Cardiac septum (tissue), 1 donor: ENCODE measurements at regions not wholly inside any gene's neighbourhood (a gene's known extent, or its start where the extent isn't known, plus 50 kb on each side); places are given as distances from the start of the nearest gene placed in this dataset.
"Not testable (repeated sequence)": the region's sequence is repeated elsewhere in the genome, so short reads cannot be mapped to it uniquely, and the experiment has no call there.

Source experiments
- DNase-seq: peaks from one replicate; pipeline ENCODE4 v3.0.0-alpha.2; 2020; ENCODE audit warnings: low spot score
- intact Hi-C: fragments of 100-400 bp; cut with DNase I; formaldehyde crosslinking; loops from one replicate; pipeline ENCODE4 v1.14.0; 2022
- donor health status: DM: no; HTN: no; CAD: no.

GRCh38 chr12:60216226-60216625 is 620.4 kb downstream of the SLC16A7 start:
- intact Hi-C loops = no loop called here
- no peak for DNase-seq

- intact Hi-C loops = no loop called here
- DNase-seq = no peak
Observed at GRCh38 chr12:60223242-60223641, 627.4 kb downstream of the SLC16A7 start.

- intact Hi-C loops = no loop called here
- DNase-seq = no peak
Observed at GRCh38 chr12:60225216-60226000, 629.6 kb downstream of the SLC16A7 start.

GRCh38 chr12:60227916-60228315 is 632.1 kb downstream of the SLC16A7 start:
- no peak for DNase-seq
- intact Hi-C loops = no loop called here

GRCh38 chr12:60230056-60230455 is 634.2 kb downstream of the SLC16A7 start:
- intact Hi-C loops = no loop called here
- DNase-seq = no peak

- no peak for DNase-seq
- intact Hi-C loops = no loop called here
Observed at GRCh38 chr12:60231303-60231702, 635.5 kb downstream of the SLC16A7 start.

GRCh38 chr12:60231976-60232907 is 636.4 kb downstream of the SLC16A7 start:
- intact Hi-C loops = no loop called here
- DNase-seq = no peak

GRCh38 chr12:60234611-60235195 is 638.9 kb downstream of the SLC16A7 start:
- DNase-seq, intact Hi-C loops: not testable (repeated sequence)

- DNase-seq = no peak
- intact Hi-C loops = no loop called here
Observed at GRCh38 chr12:60235261-60235660, 639.4 kb downstream of the SLC16A7 start.

GRCh38 chr12:60236416-60236815 is 640.6 kb downstream of the SLC16A7 start:
- DNase-seq, intact Hi-C loops: not testable (repeated sequence)

GRCh38 chr12:60240891-60241290 is 645.1 kb downstream of the SLC16A7 start:
- DNase-seq = no peak
- intact Hi-C loops = no loop called here

- no peak for DNase-seq
- intact Hi-C loops = no loop called here
Observed at GRCh38 chr12:60251091-60251490, 655.3 kb downstream of the SLC16A7 start.

GRCh38 chr12:60252359-60253096 is 656.7 kb downstream of the SLC16A7 start:
- DNase-seq = no peak
- intact Hi-C loops = no loop called here

GRCh38 chr12:60255044-60255443 is 659.2 kb downstream of the SLC16A7 start:
- intact Hi-C loops = no loop called here
- DNase-seq = no peak

GRCh38 chr12:60257063-60257462 is 661.2 kb downstream of the SLC16A7 start:
- intact Hi-C loops = no loop called here
- no peak for DNase-seq

GRCh38 chr12:60259225-60259624 is 663.4 kb downstream of the SLC16A7 start:
- DNase-seq = no peak
- intact Hi-C loops = no loop called here

- DNase-seq = no peak
- intact Hi-C loops = no loop called here
Observed at GRCh38 chr12:60262378-60262777, 666.5 kb downstream of the SLC16A7 start.

GRCh38 chr12:60263161-60263560 is 667.3 kb downstream of the SLC16A7 start:
- intact Hi-C loops = no loop called here
- no peak for DNase-seq

- intact Hi-C loops = no loop called here
- DNase-seq = no peak
Observed at GRCh38 chr12:60263836-60264493, 668.1 kb downstream of the SLC16A7 start.
